VCaP (cell line): ENCODE measurements at regions not wholly inside any gene's neighbourhood (a gene's known extent, or its start where the extent isn't known, plus 50 kb on each side); places are given as distances from the start of the nearest gene placed in this dataset.

Source experiments
- H3K27ac ChIP-seq: fragments of 450-650 bp; 2 replicates; pipeline ENCODE4 v1.5.1; 2017
- CTCF ChIP-seq: fragments of 450-650 bp; conservative IDR thresholded peaks from 2 replicates; pipeline ENCODE4 v1.5.1; 2017; ENCODE audit warnings: mild to moderate bottlenecking, moderate library complexity

GRCh38 chr14:21874946-21875345 is 201.3 kb upstream of the OR4E1 start:
- H3K27ac ChIP-seq, result no peak overlapping the region
- no peak for TF ChIP-seq CTCF

- TF ChIP-seq CTCF, result no peak
- no peak overlapping the region for H3K27ac ChIP-seq
Measured at GRCh38 chr14:21874167-21874566, 200.5 kb upstream of the OR4E1 start.

GRCh38 chr14:21868442-21869046 is 194.9 kb upstream of the OR4E1 start:
- TF ChIP-seq CTCF, result peak; percentile 94
- no peak overlapping the region for H3K27ac ChIP-seq

GRCh38 chr14:21867541-21867940 is 193.9 kb upstream of the OR4E1 start:
- H3K27ac ChIP-seq, result no peak overlapping the region
- no peak for TF ChIP-seq CTCF

- H3K27ac ChIP-seq, result no peak overlapping the region
- no peak for TF ChIP-seq CTCF
Measured at GRCh38 chr14:21866479-21866878, 192.9 kb upstream of the OR4E1 start.

- no peak for TF ChIP-seq CTCF
- H3K27ac ChIP-seq, result no peak overlapping the region
Measured at GRCh38 chr14:21863289-21863688, 189.7 kb upstream of the OR4E1 start.

- TF ChIP-seq CTCF, result no peak
- no peak overlapping the region for H3K27ac ChIP-seq
Measured at GRCh38 chr14:21861153-21861552, 187.5 kb upstream of the OR4E1 start.

- no peak overlapping the region for H3K27ac ChIP-seq
- no peak; the same call in 1 of the 2 replicates for TF ChIP-seq CTCF
Measured at GRCh38 chr14:21860172-21860571, 186.6 kb upstream of the OR4E1 start.
